Erythroblast (primary cell): ENCODE measurements at regions not wholly inside any gene's neighbourhood (a gene's known extent, or its start where the extent isn't known, plus 50 kb on each side); places are given as distances from the start of the nearest gene placed in this dataset.

ENCODE experiments used
- GATA1 ChIP-seq: IDR thresholded peaks from 2 replicates; pipeline ENCODE4 v1.6.1; 2011; ENCODE audit warnings: low read depth, mild to moderate bottlenecking, control low read depth, low read length, moderate library complexity
- POLR2A ChIP-seq: IDR thresholded peaks from 2 replicates; pipeline ENCODE4 v1.6.1; 2011; ENCODE audit warnings: mild to moderate bottlenecking, low read length

- no peak for TF ChIP-seq POLR2A
- TF ChIP-seq GATA1 = no peak
Measured at GRCh38 chr11:26931248-26931631, 62.7 kb upstream of the FIBIN start.
